GM18870 (cell line): ENCODE measurements at regions not wholly inside any gene's neighbourhood (a gene's known extent, or its start where the extent isn't known, plus 50 kb on each side); places are given as distances from the start of the nearest gene placed in this dataset.
"Not testable (repeated sequence)": the region's sequence is repeated elsewhere in the genome, so short reads cannot be mapped to it uniquely, and the experiment has no call there.

Experiments used
- ATAC-seq: cut with Tn5 transposase; IDR thresholded peaks from one replicate; pipeline ENCODE4 v1.9.1; 2021; ENCODE audit warnings: moderate library complexity; ENCODE audit not compliant: unreplicated experiment

DNA sequence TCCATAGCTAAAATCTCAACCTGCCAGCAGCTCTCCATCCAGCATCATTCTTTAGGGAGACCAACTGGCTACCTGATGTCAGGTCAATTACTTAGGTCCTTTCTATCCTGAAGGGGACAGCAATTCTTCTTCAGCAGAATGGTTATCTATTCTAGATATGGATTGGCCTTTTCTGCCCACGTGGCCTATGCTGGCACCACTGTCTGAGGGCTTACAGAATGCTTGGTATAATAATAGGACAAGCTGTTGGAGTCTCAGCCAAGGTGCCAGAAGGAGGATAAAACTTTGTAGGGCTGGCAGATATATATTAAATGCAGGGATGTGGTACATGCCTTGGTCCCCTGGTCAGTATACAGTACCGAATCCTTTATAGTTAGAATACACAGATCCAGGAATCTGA lies 89.8 kb upstream of the C1GALT1C1 start:
- ATAC-seq: no peak

DNA sequence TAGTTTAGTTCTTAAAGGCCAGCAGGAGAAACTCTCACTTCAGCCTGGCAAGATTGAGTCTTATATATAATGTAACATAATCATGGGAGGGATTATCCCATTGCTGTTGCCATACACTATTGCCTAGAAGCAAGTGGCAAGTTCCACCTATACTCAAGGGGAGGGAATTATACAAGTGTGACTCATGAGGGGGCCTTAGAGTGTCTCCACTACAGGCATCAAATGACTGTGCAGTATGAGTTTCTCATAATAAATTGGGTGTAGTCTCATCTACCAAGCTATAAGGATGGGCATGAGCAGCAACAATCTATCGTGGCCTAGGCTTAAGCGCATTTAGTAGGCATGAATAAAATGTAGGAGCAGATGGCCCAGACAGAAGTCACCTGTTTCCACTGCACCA lies 89.1 kb upstream of the C1GALT1C1 start:
- ATAC-seq: no peak

DNA sequence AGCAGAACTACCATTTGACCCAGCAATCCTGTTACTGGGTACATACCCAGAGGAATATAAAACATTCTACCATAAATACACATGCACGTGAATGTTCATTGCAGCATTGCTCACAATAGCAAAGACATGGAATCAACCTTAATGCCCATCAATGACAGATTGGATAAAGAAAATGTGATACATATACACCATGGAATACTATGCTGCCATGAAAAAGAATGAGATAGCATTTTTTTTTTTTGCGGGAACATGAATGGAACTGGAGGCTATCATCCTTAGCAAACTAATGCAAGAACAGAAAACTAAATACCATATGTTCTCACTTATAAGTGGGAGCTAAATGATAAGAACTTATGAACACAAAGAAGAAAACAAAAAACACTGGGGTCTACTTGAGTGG lies 72.5 kb upstream of the C1GALT1C1 start:
- ATAC-seq: not testable (repeated sequence)

DNA sequence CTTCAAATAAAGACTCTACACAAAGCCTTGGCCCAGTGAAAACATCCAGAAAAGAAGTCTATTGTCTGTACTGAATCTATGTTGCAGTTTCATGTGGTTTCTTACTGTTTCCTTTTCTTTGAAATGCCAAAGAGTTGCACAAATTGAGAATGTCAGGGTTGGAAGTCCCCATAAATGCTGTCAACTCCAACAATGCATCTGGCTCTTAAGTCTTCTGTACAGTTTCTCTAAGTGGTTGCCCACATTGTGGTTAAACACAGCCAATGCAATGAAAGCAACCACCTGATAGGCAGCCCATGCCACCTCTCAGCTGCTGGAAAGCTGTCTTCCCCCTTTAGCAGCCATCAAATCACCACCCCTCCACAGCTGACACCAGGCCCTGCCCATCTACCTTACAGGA lies 67.2 kb upstream of the C1GALT1C1 start:
- peak; percentile 95 for ATAC-seq

GRCh38 chrX:120692319-120692718 lies 62.5 kb upstream of the C1GALT1C1 start:
- no peak for ATAC-seq

DNA sequence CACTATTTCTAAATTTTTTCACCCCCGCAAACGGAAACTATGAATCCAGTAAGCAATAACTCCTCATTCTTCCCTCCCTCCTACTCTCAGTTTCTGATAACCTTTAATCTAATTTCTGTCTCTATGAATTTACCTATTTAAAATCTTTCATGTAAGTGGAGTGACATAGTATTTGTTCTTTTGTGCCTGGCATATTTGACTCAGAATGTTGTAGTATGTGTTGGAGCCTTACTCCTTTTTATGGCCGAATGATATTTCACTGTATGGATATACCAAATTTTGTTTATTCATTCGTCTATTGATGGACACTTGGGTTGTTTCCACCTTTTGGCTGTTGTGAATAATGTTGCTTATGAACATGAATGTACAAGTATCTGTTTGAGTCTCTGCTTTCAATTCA lies 61.1 kb upstream of the C1GALT1C1 start:
- no peak for ATAC-seq

DNA sequence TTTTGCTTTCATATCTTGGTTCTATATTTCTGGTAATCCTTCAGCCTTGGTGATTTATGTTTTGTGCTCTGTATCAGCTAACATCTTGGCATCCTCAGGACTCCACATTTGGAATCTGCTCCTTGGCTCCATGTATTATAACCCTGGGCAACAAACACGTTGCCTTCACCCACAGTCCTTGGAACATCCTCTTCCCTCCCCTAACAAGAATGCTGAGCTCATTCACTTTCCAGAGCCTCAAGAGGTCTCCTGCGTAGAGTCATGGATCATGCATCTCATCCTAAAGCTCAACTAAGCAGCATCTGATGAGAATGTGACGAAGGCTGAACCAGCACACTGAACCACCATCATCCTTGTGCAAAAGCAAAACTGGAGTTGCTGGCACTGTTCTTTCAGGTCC lies 60.5 kb upstream of the C1GALT1C1 start:
- ATAC-seq: no peak

DNA sequence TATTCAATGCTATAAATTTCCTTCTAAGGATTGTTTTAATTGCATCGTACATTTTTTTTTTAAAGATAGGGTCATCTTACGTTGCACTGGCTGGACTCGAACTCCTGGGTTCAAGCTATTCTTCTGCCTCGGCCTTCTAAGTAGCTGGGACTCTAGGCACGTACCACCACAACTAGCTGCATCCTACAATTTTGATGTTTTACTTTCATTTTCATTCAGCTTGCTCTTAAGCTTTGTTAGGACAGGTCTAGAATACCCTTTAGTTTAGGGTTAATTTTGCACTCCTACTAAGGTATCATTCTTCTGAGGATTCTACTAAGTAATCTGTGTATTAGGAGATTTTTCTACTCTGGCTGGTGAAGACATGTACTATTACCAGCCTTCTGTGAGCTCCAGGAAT lies 50.2 kb upstream of the C1GALT1C1 start:
- no peak for ATAC-seq
